ENCODE measurements at regions not wholly inside any gene's neighbourhood (a gene's known extent, or its start where the extent isn't known, plus 50 kb on each side); places are given as distances from the start of the nearest gene placed in this dataset.

DNA sequence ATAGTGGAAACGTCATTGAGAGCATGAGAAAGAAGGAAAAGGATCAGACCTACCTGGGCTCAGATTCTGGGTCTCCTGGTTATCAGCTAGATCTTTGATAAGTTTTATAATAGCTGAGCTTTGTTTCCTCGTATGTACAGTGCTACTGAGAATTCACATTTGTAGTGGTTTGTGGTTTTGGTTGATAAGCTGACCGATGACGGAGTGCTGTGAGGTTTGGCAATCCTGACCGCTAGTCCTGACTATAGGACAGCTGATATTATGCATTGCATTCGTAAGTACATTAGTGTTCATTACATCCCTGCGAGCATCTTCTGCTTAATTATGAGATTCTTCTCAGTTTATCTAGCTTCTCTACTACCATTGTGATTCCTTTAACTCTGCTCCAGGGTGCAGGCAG is 190.7 kb upstream of the SLC27A6 start:
- TF ChIP-seq, protein P1, sequence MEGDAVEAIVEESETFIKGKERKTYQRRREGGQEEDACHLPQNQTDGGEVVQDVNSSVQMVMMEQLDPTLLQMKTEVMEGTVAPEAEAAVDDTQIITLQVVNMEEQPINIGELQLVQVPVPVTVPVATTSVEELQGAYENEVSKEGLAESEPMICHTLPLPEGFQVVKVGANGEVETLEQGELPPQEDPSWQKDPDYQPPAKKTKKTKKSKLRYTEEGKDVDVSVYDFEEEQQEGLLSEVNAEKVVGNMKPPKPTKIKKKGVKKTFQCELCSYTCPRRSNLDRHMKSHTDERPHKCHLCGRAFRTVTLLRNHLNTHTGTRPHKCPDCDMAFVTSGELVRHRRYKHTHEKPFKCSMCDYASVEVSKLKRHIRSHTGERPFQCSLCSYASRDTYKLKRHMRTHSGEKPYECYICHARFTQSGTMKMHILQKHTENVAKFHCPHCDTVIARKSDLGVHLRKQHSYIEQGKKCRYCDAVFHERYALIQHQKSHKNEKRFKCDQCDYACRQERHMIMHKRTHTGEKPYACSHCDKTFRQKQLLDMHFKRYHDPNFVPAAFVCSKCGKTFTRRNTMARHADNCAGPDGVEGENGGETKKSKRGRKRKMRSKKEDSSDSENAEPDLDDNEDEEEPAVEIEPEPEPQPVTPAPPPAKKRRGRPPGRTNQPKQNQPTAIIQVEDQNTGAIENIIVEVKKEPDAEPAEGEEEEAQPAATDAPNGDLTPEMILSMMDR (IDR thresholded peaks at IDR 0.05; ENCODE audit: borderline replicate concordance, extremely low read depth, low read length, poor library complexity, severe bottlenecking) = no peak
- no peak for TF ChIP-seq EZH2 (IDR thresholded peaks at IDR 0.05; ENCODE audit: borderline replicate concordance, low read depth, low read length, severe bottlenecking)
